Astrocyte (in vitro differentiated cells and primary cell): ENCODE measurements at regions not wholly inside any gene's neighbourhood (a gene's known extent, or its start where the extent isn't known, plus 50 kb on each side); places are given as distances from the start of the nearest gene placed in this dataset.

ENCODE experiments used
- DNase-seq: peaks from one replicate; pipeline ENCODE4 v3.0.0-alpha.2; 2010; ENCODE audit warnings: low read depth
- FAIRE-seq: peaks from 2 replicates; lab custom pipeline; 2011; peaks lifted over from hg19 to GRCh38; lab: Jason Lieb, UNC
- H2AFZ ChIP-seq: 2 replicates; pipeline ENCODE4 v1.6.0; 2012; ENCODE audit warnings: low read depth, low read length, inconsistent platforms
- H3K27ac ChIP-seq: 2 replicates; pipeline ENCODE4 v1.5.1; 2011; ENCODE audit warnings: low read depth, low read length, inconsistent platforms
- H3K27me3 ChIP-seq: 2 replicates; pipeline ENCODE4 v1.6.0; 2011; ENCODE audit warnings: low read length, inconsistent platforms; ENCODE audit not compliant: insufficient read depth
- H3K36me3 ChIP-seq: 2 replicates; pipeline ENCODE4 v1.5.1; 2011; ENCODE audit warnings: low read length, inconsistent platforms; ENCODE audit not compliant: insufficient read depth
- H3K4me1 ChIP-seq: 2 replicates; pipeline ENCODE4 v1.5.1; 2011; ENCODE audit warnings: low read length, inconsistent platforms; ENCODE audit not compliant: insufficient read depth
- H3K4me2 ChIP-seq: 2 replicates; pipeline ENCODE4 v1.6.0; 2012; ENCODE audit warnings: low read length, inconsistent platforms
- H3K4me3 ChIP-seq: 2 replicates; pipeline ENCODE4 v1.5.1; 2011; ENCODE audit warnings: low read depth, mild to moderate bottlenecking, low read length, inconsistent platforms; ENCODE audit not compliant: insufficient read depth
- H3K79me2 ChIP-seq: 2 replicates; pipeline ENCODE4 v1.6.0; 2012; ENCODE audit warnings: mild to moderate bottlenecking, low read length, inconsistent platforms; ENCODE audit not compliant: insufficient read depth
- H3K9ac ChIP-seq: 2 replicates; pipeline ENCODE4 v1.6.0; 2012; ENCODE audit warnings: mild to moderate bottlenecking, low read length, inconsistent platforms
- H3K9me3 ChIP-seq: 2 replicates; pipeline ENCODE4 v1.5.1; 2012; ENCODE audit warnings: low read depth, mild to moderate bottlenecking, low read length, inconsistent platforms; ENCODE audit not compliant: insufficient read depth
- H4K20me1 ChIP-seq: 2 replicates; pipeline ENCODE4 v1.6.0; 2012; ENCODE audit warnings: low read length, inconsistent platforms; ENCODE audit not compliant: insufficient read depth
- H3K27ac Mint-ChIP-seq: one replicate; pipeline ENCODE4 v1.8.0; 2021; ENCODE audit warnings: mild to moderate bottlenecking, mixed read lengths; ENCODE audit not compliant: unreplicated experiment
- H3K27me3 Mint-ChIP-seq: one replicate; pipeline ENCODE4 v1.8.0; 2021; ENCODE audit warnings: low read depth, mixed read lengths; ENCODE audit not compliant: unreplicated experiment
- H3K36me3 Mint-ChIP-seq: one replicate; pipeline ENCODE4 v1.8.0; 2021; ENCODE audit warnings: low read depth, mixed read lengths; ENCODE audit not compliant: unreplicated experiment
- H3K4me1 Mint-ChIP-seq: one replicate; pipeline ENCODE4 v1.8.0; 2021; ENCODE audit warnings: low read depth, mixed read lengths; ENCODE audit not compliant: unreplicated experiment
- H3K4me3 Mint-ChIP-seq: one replicate; pipeline ENCODE4 v1.8.0; 2021; ENCODE audit warnings: mild to moderate bottlenecking, moderate library complexity, mixed read lengths; ENCODE audit not compliant: unreplicated experiment
- H3K9me3 Mint-ChIP-seq: one replicate; pipeline ENCODE4 v1.8.0; 2021; ENCODE audit warnings: mild to moderate bottlenecking, mixed read lengths; ENCODE audit not compliant: unreplicated experiment
- EZH2 ChIP-seq: IDR thresholded peaks from 2 replicates; pipeline ENCODE4 v1.6.1; 2012; ENCODE audit warnings: mild to moderate bottlenecking, low read length, inconsistent platforms; ENCODE audit not compliant: insufficient read depth
- TF ChIP-seq, protein P1 (sequence below): IDR thresholded peaks from 2 replicates; pipeline ENCODE4 v1.5.1; 2011; ENCODE audit warnings: low read depth, mild to moderate bottlenecking, inconsistent platforms, low read length, moderate library complexity; ENCODE audit not compliant: insufficient read depth

DNA sequence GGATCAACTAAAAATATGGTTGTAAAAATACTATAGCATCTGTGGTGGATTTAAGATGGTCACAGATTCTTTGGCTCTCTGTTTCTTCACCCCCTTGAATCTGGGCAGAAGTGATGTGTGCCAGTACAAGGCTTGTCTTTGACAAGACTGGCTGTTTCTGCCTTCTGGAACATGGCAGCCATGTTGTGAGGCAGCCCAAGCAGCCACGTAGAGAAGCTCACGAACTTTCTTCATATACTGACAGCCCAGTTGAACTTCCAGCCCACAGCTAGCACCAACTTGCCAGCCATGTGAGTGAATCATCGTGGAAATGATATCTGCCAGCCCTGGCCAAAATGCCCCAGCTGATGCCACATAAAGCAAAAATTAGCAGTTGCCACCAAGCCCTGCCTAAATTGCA is 110.8 kb downstream of the BOD1 start:
- no peak for FAIRE-seq

GRCh38 chr5:173501922-173502321 is 114.5 kb downstream of the BOD1 start:
- peaks cover 6% of the 10 kb centered on the region for H3K9me3 Mint-ChIP-seq
- Histone ChIP-seq H3K27me3 (no peaks in the 10 kb centered on the region), H2AFZ (no peak overlapping the region), H3K27ac (no peak overlapping the region), H3K4me1 (peaks cover 21% of the 10 kb centered on the region), H3K9ac (no peak overlapping the region), H4K20me1 (no peaks in the 10 kb centered on the region), H3K36me3 (no peaks in the 10 kb centered on the region), H3K79me2 (no peaks in the 10 kb centered on the region), H3K9me3 (peaks cover 2% of the 10 kb centered on the region), H3K4me3 (no peak overlapping the region), H3K4me2 (no peak overlapping the region)
- peaks cover 4% of the 10 kb centered on the region for H3K27me3 Mint-ChIP-seq
- FAIRE-seq = no peak
- no peaks in the 10 kb centered on the region for H3K36me3 Mint-ChIP-seq
- TF ChIP-seq, protein P1, sequence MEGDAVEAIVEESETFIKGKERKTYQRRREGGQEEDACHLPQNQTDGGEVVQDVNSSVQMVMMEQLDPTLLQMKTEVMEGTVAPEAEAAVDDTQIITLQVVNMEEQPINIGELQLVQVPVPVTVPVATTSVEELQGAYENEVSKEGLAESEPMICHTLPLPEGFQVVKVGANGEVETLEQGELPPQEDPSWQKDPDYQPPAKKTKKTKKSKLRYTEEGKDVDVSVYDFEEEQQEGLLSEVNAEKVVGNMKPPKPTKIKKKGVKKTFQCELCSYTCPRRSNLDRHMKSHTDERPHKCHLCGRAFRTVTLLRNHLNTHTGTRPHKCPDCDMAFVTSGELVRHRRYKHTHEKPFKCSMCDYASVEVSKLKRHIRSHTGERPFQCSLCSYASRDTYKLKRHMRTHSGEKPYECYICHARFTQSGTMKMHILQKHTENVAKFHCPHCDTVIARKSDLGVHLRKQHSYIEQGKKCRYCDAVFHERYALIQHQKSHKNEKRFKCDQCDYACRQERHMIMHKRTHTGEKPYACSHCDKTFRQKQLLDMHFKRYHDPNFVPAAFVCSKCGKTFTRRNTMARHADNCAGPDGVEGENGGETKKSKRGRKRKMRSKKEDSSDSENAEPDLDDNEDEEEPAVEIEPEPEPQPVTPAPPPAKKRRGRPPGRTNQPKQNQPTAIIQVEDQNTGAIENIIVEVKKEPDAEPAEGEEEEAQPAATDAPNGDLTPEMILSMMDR = no peak
- TF ChIP-seq EZH2 = no peak
- H3K27ac Mint-ChIP-seq = no peak overlapping the region
- no peak overlapping the region for H3K4me3 Mint-ChIP-seq
- DNase-seq = no peak
- peaks cover 23% of the 10 kb centered on the region for H3K4me1 Mint-ChIP-seq

More for the DNA sequence above, 110.8 kb downstream of the BOD1 start:
- Histone ChIP-seq H3K9ac (no peak overlapping the region), H3K79me2 (no peaks in the 10 kb centered on the region), H3K27ac (no peak overlapping the region), H3K4me3 (no peak overlapping the region), H3K27me3 (no peaks in the 10 kb centered on the region), H3K9me3 (peaks cover 2% of the 10 kb centered on the region), H3K4me2 (no peak overlapping the region), H3K36me3 (no peaks in the 10 kb centered on the region), H2AFZ (no peak overlapping the region), H3K4me1 (no peaks in the 10 kb centered on the region), H4K20me1 (no peaks in the 10 kb centered on the region)
- no peak overlapping the region for H3K4me3 Mint-ChIP-seq
- H3K36me3 Mint-ChIP-seq = no peaks in the 10 kb centered on the region
- H3K27me3 Mint-ChIP-seq = peaks cover 4% of the 10 kb centered on the region
- peaks cover 2% of the 10 kb centered on the region for H3K4me1 Mint-ChIP-seq
- TF ChIP-seq, protein P1 = no peak
- no peak for TF ChIP-seq EZH2
- DNase-seq = no peak
- H3K9me3 Mint-ChIP-seq = peaks cover 6% of the 10 kb centered on the region
- H3K27ac Mint-ChIP-seq = no peak overlapping the region

DNA sequence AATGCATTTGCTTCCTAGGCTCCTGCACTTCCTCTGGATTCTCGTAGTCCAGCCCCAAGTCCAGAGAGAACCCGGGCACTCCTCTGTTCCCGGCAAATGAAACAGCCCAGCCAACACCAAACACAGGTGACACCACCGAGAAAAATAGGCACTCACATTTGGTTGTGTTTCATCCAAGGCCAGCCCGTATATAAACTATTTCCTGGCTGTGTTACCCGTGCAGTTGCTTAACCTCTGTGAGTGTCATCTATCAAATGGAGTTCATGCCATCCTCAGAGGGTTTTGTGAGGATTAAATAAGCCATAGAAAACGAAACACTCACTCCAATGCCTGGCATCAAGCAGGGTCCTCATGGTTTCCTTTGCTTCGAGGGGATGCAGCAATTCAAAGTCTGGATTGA is 115.2 kb downstream of the BOD1 start:
- H3K79me2 ChIP-seq = no peaks in the 10 kb centered on the region
- H3K4me3 ChIP-seq = no peak overlapping the region
- FAIRE-seq (no peak), DNase-seq (no peak)
- Mint-ChIP-seq H3K4me3 (no peak overlapping the region), H3K27ac (no peak overlapping the region), H3K9me3 (peaks cover 6% of the 10 kb centered on the region), H3K27me3 (peaks cover 4% of the 10 kb centered on the region), H3K4me1 (peaks cover 27% of the 10 kb centered on the region), H3K36me3 (no peaks in the 10 kb centered on the region)
- TF ChIP-seq, protein P1 = no peak
- no peak for TF ChIP-seq EZH2
- H3K4me2 ChIP-seq = no peak overlapping the region
- peaks cover 2% of the 10 kb centered on the region for H3K9me3 ChIP-seq
- no peak overlapping the region for H3K9ac ChIP-seq
- H4K20me1 ChIP-seq = no peaks in the 10 kb centered on the region
- no peak overlapping the region for H2AFZ ChIP-seq
- H3K27me3 ChIP-seq = no peaks in the 10 kb centered on the region
- no peaks in the 10 kb centered on the region for H3K36me3 ChIP-seq
- H3K4me1 ChIP-seq = peaks cover 21% of the 10 kb centered on the region
- H3K27ac ChIP-seq = no peak overlapping the region
